GM19324 (cell line): ENCODE measurements at regions not wholly inside any gene's neighbourhood (a gene's known extent, or its start where the extent isn't known, plus 50 kb on each side); places are given as distances from the start of the nearest gene placed in this dataset.
"Not testable (repeated sequence)": the region's sequence is repeated elsewhere in the genome, so short reads cannot be mapped to it uniquely, and the experiment has no call there.

Source experiments
- ATAC-seq: cut with Tn5 transposase; IDR thresholded peaks from one replicate; pipeline ENCODE4 v1.9.1; 2021; ENCODE audit warnings: mild to moderate bottlenecking, moderate library complexity; ENCODE audit not compliant: unreplicated experiment, low FRiP score

DNA sequence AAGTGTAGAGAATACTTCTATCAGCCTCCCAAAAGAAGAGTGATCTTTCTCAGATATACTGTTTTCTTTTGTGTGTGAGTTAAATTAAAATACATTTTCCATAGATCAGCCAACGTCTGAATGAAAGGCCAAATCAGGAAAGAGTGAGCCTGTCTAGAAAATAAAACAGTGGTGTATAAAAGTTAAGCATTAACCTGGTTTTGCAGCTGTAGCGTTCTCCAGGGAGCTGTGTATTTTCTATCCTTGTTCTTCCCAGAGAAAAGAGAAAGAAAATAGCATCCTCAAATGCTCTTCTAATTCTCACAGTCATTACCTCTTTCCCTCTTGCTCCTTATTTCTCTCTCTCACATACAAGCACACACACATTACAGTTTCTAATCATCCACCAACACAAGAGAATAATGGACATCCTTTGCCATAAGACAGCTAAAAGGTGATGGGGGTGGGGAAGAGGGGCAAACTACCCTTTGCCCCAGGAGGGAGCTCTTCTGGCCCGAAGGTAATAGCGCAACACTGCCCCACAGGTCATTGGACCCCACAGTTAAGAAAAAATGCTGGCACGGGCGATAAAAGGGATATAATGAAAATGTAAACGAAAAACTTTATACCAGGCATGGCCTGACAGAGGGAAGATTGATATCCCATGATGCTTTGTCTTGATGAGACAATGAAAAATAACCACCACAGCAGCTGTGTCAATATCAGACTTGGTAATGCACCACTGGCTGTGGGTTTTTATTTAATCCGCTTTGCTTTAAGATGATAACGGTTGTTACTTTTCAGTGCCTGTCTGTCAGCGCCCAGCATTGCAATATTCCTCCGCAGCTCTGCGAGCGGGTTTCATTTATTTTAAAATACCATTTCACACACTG is 150.3 kb downstream of the NUF2 start:
- ATAC-seq = no peak

DNA sequence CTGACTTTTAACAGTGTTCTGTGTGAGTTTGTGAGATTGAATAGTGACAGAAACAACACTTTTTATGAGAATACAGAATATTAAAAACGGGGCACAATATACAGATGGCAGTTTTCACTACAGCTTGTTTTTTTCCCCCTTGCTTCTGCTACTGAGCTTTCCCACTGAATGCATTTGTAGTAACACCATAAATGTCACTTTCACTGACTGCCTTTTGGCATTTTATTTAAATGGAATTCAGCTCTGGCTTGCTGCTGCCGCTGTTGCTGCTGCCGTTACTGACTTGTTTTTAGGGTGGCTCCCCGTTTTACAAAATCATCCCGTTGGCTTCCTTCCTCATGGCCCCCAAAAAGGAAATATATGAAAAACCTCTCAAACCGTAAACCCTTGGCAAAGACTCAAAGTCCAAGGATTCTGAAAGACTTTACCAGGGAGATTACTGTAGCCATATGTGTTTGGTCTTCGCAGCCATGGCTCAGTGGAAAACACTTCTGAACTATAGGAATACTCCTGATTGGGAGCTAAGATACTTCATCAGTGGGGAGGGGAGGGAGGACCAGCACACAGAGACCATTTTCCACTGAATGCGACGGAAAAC is 151.0 kb downstream of the NUF2 start:
- ATAC-seq = no peak

DNA sequence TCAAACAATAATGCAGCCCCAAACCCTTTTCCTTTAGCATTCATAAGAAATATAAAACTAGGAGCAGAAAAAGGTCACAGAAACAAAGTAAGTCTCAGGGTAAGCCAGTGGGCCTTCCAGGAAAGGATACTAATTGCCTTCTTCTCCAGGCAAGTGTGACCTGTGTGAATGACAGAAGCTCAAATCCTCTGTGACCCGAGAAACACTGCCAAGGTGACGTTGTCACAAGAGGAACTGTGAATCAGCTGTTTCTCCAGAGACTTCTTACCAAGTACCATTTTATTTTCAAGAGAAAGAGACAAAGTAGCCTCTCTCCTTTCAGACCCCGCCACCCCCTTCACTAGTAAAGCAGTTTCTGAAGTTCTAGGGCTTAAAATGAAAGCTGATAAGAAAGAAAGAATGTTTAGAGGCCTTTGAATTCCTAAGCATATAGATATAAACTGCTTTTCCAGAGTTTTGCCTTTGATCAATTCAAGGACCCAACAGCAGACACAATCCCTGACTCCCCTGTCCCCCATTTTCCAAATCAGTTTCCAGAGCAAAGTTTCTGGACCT is 155.6 kb downstream of the NUF2 start:
- ATAC-seq = no peak

DNA sequence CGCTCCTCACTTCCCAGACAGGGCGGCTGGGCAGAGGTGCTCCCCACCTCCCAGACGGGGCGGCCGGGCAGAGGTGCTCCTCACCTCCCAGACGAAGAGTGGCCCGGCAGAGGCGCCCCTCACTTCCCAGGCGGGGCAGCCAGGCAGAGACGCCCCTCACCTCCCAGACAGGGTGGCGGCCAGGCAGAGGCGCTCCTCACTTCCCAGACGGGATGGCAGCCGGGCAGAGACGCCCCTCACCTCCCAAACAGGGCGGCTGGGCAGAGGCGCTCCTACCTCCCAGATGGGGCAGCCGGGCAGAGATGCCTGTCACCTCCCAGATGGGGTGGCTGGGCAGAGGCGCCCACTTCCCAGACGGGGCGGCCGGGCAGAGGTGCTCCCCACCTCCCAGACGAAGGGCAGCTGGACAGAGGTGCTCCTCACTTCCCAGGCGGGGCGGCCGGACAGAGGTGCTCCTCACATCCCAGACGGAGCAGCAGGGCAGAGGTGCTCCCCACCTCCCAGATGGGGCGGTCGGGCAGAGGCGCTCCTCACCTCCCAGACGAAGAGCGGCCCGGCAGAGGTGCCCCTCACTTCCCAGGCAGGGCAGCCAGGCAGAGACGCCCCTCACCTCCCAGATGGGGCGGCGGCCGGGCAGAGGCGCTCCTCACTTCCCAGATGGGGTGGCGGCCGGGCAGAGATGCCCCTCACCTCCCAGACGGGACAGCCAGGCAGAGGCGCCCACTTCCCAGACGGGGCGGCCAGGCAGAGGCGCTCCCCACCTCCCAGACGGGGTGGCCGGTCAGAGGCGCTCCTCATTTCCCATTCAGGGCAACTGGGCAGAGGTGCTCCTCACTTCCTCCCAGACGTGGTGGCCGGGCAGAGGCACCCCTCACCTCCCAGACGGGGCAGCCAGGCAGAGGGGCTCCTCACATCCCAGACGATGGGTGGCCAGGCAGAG is 176.9 kb downstream of the NUF2 start:
- ATAC-seq = not testable (repeated sequence)

DNA sequence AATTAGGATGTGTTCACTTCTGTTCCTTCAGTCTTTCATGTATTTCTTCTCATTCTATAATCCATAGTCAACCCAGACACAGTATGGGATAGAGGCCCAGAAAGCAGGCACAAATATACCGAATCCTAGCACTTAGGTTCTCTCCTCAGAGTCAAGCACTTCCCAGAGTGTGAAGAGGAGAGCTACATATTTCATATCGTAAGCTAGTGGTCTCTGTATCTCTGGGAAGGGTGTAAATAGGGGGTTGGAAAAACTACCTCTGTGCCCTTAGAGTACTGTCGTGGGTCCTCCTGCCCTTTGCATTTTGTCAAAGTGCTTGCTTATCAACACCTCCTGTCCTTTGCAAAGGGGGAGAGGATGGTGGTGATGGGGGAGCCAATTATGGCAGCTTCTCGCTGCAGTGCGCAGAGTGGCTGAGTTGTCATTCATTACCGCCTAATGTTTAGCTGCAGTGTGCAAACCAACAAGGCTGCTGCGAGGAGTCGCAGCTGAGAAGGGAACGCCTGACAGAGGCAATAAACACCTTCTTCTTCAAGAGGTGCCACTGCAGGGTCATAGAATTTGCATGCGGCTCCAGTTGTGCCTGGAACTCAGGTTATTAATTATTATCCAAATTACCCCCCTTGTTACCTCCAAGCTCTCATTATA is 182.7 kb downstream of the NUF2 start:
- no peak for ATAC-seq

DNA sequence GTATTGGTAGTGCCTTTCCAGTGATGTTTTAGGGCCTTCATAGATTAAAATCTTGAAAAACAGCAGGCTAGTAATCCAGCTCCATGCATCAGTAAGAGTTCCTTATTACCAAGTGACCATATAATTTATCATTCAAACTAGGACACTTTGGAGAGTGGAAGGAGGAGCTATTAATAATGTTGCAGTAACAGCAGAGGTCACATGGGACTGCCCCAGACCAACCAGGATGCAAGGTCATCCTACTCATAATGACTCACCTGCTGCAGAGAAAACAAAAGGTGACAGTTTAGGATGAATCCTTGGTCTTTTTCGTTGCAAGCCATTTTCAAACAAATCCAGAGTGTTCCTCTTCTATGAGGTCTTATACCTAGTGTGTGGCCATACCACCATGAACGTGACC is 187.4 kb downstream of the NUF2 start:
- ATAC-seq = no peak

DNA sequence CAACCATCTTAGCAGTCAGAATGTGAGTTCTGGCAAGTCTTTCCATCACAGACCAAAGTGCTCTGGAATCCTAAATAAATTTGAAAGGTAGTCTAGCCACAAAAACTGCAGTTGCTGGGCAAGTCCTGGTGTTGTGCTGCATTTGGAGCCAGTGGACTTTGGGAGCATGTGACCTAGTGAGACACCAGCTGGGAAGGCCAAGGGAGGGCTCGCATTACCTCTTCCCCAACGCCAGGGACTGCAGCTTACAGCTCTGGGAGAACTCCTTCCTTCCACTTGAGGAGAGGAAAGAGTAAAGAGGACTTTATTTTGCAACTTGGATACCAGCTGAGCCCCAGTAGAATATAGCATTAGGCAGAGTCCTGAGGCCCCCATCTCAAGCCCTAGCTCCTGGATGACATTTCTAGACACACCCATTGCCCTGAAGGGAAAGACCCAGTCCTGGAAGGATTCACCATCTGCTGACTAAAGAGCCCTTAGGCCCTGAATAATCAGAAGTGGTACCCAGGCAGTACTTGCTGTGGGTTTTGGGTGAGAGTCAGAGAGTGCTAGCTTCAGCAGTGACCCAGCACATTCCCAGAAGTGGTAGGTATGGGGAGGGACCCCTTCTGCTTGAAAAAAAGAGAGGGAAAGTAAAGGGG is 190.7 kb downstream of the NUF2 start:
- no peak for ATAC-seq

DNA sequence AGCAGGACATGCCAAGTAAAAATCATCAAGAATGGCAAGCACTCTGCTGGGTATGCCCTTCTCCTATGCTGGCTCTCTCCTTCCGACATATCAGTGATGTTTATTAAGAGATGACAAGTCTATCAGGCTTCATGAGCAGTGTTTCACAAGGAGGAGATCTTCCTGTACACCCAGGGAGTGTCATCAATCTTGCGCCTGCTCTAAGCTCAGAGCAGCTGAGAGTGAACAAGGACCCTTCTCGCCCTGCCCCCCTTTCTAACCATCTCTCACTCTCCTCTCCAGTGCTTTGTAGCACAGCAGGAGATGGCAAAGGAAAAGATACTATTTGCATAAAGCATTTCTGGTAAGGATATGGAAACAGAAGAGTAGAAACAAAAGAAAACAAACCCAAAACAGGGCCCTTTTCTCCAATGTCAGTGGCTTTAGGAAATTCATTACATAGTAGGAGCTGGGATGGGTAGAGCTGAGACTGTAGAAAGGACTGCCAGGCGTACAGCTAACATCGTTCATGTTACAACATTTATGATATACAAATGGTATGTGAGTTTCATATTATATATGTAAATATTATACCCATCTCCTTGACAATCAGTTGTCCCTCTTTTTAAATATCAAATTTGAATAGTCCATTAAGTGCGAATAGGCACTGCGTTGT is 201.7 kb downstream of the NUF2 start:
- no peak for ATAC-seq

DNA sequence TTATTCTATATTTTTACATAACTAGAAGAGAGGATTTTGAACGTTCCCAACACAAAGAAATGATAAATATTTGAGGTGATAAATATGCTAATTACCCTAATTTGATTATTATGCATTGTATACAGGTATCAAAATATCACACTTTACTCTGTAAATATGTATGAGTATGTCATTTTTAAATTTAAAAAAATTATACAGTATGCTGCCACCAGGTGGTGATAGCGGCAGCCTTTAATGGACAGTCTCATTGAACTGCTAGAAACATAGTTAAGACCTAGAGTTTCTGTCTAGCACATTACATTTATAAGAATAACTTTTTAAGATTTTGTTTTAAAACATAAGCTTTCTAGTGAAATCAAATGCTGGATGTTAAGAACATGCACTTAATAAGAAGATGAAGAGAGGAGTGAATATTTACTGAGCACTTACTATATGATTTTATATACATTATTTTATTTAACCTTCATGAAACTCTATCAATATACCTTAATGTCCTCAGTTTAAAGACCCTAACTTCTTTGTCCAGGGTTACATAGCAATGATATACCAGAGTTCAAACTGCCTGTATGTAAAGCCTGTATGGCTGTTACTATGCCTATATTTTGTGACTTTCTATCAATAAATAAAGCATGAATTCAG is 207.1 kb downstream of the NUF2 start:
- peak; percentile 71 for ATAC-seq

DNA sequence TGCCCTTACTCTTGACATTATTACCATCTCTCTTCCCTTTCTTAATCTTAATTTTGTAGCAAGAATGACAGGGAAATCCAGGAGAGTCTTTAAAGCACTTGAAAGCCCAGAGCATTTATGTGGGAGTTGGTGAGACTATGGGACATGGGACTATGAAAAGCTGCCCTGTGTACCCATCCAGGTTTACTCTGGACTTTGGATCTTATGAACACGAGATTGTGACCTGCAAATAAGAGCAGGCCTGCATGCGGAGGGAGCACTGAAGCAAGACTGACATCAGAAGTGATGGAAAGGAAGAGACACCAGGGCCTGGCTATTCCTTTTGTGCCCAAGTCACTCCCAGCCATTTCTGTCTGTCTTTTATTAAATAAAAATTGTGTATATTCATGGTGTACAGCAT is 209.6 kb downstream of the NUF2 start:
- no peak for ATAC-seq

DNA sequence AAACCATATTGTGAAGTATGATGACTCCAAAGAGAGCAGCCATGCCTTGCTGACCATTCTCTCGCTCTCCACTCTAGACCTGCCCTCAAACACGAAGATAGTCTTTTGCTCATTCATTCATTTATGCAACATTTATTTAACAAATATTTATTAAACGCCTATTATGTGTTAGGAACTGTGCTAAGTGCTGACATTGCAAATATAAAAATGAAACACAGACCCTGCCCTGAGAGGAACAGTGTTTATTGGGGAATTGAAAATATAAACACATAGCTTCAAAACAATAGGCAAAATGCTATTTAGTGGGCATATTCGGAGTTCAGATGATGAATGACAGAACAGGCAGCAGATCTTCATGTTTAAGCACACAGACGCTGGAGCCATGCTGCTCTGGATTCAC is 213.6 kb downstream of the NUF2 start:
- no peak for ATAC-seq

DNA sequence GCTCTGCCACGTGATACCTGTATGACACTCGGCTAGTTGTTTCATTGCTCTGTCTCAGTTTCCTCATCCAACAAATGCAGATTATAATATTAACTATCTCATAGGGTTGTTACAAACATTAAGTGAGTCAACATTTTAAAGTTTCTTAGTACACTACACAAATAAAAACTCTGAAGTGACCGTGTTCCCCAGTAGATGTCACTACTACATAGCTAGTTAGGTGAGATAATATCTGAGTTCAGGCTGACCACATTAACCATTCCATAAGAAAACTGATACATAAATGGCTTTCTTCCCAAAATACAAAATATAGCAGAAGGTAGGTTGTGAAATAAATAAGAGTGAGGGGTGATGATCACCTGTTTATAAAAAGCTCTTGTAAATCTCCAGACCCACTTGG is 214.1 kb downstream of the NUF2 start:
- no peak for ATAC-seq

DNA sequence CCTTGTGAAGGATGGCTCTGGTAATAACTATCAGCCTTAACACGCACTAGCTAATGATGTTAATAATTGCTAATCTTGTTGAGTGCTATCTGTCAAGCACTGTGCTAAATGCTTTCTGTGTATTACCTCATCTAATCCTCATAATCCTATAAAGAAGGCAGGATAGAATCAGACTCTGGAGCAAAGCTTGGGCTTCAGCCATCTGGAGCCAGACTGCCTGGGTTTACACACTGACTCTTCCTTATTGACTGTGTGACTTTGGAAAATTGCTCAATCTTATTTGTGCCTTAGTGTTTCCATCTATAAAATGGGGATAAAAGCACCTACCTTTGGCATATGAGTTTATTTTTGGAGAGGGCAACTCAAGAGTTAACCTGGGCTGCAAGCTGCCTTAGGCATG is 216.1 kb downstream of the NUF2 start:
- no peak for ATAC-seq

DNA sequence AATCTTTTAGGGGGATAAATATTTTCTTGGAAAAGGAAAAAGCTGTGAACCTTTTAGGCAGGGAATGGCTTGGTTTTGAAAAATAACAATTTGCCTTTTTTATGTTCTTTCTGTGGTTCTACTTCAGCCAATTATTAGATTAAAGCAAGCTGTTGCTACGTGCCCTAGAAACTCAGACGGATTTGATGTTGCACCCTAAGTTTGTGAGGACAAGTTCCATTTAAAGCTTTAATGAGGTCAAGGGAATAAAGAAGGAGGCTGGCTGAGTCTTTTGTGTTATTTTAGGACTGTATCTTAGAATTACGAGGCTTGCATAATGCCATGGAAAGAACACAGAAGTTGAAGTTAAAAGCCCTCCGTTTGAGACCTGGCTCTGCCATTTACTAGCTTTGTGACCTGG is 216.9 kb downstream of the NUF2 start:
- ATAC-seq = no peak

DNA sequence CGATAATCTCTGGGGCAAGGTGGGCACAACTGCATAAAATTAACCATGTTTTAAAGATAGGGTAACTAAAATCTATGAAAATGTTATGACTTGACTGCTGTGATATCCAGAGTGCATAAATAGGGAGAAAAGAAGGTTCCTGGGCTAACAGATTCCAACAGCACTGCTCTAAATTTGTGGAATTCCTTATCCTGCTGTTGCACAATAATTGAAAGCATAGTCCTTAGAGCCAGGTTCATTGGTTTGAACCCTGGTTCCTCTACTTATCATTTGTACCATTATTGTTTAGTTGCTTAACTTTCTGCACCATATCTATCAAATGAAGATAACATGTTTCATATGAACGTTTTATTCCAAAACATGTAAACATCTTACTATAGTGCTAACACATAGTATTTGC is 219.0 kb downstream of the NUF2 start:
- ATAC-seq = no peak

DNA sequence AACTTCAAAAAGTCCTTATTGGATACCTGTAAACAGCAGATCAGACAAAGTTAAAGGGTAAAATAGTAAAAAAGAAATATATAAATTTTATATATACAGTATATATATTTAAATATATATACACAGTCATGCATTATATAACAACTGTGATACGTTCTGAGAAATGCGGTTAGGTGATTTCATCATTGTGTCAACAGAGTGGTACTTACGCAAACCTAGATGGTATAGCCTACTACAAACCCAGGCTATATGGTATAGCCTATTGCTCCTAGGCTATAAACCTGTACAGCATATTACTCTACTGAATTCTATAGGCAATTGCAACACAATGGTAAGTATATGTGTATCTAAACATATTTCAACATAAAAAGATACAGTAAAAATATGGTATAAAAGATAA is 222.7 kb downstream of the NUF2 start:
- ATAC-seq = no peak

DNA sequence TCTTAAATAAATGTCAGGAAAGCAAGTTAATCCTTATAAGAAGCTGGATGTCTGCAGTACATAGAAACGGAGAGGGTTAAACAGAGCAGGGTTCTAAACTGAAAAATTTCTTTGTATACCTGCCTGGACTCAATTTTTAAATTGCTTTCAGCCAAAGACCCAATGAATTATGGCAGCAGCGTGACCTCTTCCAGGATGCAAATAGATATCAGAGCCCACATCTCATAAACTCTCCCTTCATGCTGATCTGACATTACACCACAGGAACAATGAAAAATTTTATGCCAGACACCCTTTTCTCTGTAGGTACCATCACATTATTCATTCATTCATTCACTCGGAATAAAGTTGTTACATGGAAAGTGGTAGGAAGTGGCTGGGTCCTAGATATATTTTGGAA is 236.4 kb downstream of the NUF2 start:
- ATAC-seq = no peak

DNA sequence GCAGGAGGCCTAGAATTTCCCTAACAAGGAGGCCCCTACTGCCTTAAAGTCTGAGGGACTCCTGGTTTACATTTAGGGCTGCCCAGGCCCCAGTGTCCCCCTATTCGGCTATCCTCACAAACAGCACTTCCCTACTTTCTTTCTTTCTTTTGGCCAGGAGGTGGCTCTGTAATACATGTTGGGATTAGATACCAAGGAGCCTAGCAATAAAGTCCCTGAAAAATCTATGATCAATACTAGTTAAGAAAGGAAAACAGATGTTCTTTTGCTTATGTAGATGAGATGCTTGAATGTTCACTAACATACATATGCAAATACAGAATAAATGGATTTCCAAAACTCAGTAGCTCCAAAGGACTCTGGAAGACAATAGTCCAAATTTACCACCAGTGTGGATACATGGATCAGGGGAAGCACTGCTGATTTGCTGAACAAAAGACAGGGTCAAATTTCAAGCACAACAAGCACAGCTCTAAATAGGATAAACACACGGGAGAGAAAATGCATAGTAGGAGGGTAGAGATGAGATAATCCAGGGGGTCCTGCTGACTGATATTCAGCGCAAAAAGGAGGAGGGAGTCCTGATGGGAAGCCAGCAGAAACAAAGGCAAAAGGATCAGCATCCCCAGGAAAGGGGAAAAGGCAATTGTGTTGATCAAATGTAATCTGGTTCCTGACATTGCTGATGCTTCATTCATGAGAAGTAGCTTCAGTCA is 240.0 kb downstream of the NUF2 start:
- no peak for ATAC-seq
